B cell (primary cell): ENCODE measurements at regions not wholly inside any gene's neighbourhood (a gene's known extent, or its start where the extent isn't known, plus 50 kb on each side); places are given as distances from the start of the nearest gene placed in this dataset.
"Not testable (repeated sequence)": the region's sequence is repeated elsewhere in the genome, so short reads cannot be mapped to it uniquely, and the experiment has no call there.

Experiments used
- ATAC-seq: fragments of 200-7000 bp; cut with Tn5 transposase; one replicate; pipeline ENCODE4 v1.10.0; 2021; ENCODE audit warnings: low read depth, mild to moderate bottlenecking, moderate number of reproducible peaks, moderate library complexity
- CTCF ChIA-PET: fragments of 350-600 bp; sonication (Branson Sonifier 250); formaldehyde crosslinking; loops from one replicate; lab custom pipeline; 2021; ENCODE audit warnings: antibody characterized with exemption, inconsistent platforms; lab: Charles Lee
- POLR2A ChIA-PET: fragments of 350-600 bp; sonication (Branson Sonifier 250); formaldehyde crosslinking; loops from one replicate; lab custom pipeline; 2021; ENCODE audit warnings: antibody characterized with exemption; lab: Charles Lee
- DNase-seq: peaks from one replicate; pipeline ENCODE4 v3.0.0; 2013
- H2AFZ ChIP-seq: 2 replicates; pipeline ENCODE4 v1.6.1; 2012; ENCODE audit warnings: mild to moderate bottlenecking, low read depth, low read length; ENCODE audit not compliant: insufficient read depth, poor library complexity, severe bottlenecking
- H3K27ac ChIP-seq, 2 donors: 1 replicate in 1 of 2; 2 replicates in 1 of 2; pipeline ENCODE4 v1.5.1; 2012 to 2013; ENCODE audit warnings: low read length in 2 of 2, mild to moderate bottlenecking in 2 of 2, moderate library complexity in 1 of 2
- H3K27me3 ChIP-seq, 4 experiments: fragments of 200-600 bp in 1 of 4; sonication (generic) in 1 of 4; replicated peaks in 1 of 4; 1 replicate in 2 of 4; 2 replicates in 2 of 4; pipeline versions ENCODE4 v1.6.1 to v1.7.0; 2013 to 2016; ENCODE audit warnings: low read length in 3 of 4, mild to moderate bottlenecking in 2 of 4, mixed read lengths in 1 of 4, moderate library complexity in 1 of 4; ENCODE audit not compliant: insufficient read depth in 4 of 4, control insufficient read depth in 3 of 4; ENCODE audit errors: control extremely low read depth in 1 of 4
- H3K36me3 ChIP-seq, 2 experiments: replicated peaks in 1 of 2; 1 replicate in 1 of 2; 2 replicates in 1 of 2; pipeline versions ENCODE4 v1.6.1 to v1.7.1; 2013; ENCODE audit warnings: low read length in 1 of 2; ENCODE audit not compliant: insufficient read depth in 2 of 2, control insufficient read depth in 1 of 2; ENCODE audit errors: control extremely low read depth in 1 of 2, extremely low read depth in 1 of 2
- H3K4me1 ChIP-seq, 2 donors: fragments of 200-600 bp in 1 of 2; sonication (generic) in 1 of 2; 1 replicate in 1 of 2; 2 replicates in 1 of 2; pipeline versions ENCODE4 v1.5.1 to v1.6.1; 2013 to 2017; ENCODE audit warnings: low read length in 2 of 2; ENCODE audit not compliant: control insufficient read depth in 2 of 2, insufficient read depth in 2 of 2
- H3K4me2 ChIP-seq: replicated peaks from 2 replicates; pipeline ENCODE3; 2012; ENCODE audit warnings: mild to moderate bottlenecking, low read depth, low read length; ENCODE audit not compliant: poor library complexity, severe bottlenecking
- H3K4me3 ChIP-seq, 5 experiments: fragments of 200-600 bp in 1 of 5; sonication (generic) in 1 of 5; 1 replicate in 3 of 5; 2 replicates in 2 of 5; pipeline versions ENCODE4 v1.5.1 to v1.7.0; 2011 to 2016; ENCODE audit warnings: low read length in 4 of 5, mild to moderate bottlenecking in 4 of 5, low read depth in 2 of 5, control low read depth in 1 of 5, moderate library complexity in 1 of 5; ENCODE audit not compliant: insufficient read depth in 1 of 5; ENCODE audit errors: control extremely low read depth in 1 of 5, extremely low read depth in 1 of 5
- H3K79me2 ChIP-seq: fragments of 200-600 bp; sonication (generic); one replicate; pipeline ENCODE4 v1.6.0; 2016; ENCODE audit warnings: low read length; ENCODE audit not compliant: control insufficient read depth, insufficient read depth
- H3K9ac ChIP-seq: fragments of 200-600 bp; sonication (generic); 2 replicates; pipeline ENCODE4 v1.6.1; 2017; ENCODE audit warnings: mild to moderate bottlenecking, low read length, moderate library complexity
- H3K9me3 ChIP-seq, 3 donors: one replicate each; pipeline versions ENCODE4 v1.6.1 to v1.7.1; 2013; ENCODE audit warnings: low read length in 2 of 3; ENCODE audit not compliant: control insufficient read depth in 2 of 3, insufficient read depth in 1 of 3; ENCODE audit errors: control extremely low read depth in 1 of 3
- H4K20me1 ChIP-seq: 2 replicates; pipeline ENCODE4 v1.6.0; 2012; ENCODE audit warnings: mild to moderate bottlenecking, low read length; ENCODE audit not compliant: insufficient read depth, control insufficient read depth, poor library complexity, severe bottlenecking
- H3K27ac Mint-ChIP-seq: one replicate; pipeline ENCODE4 v1.8.0; 2021; ENCODE audit warnings: mixed read lengths
- H3K27me3 Mint-ChIP-seq: one replicate; pipeline ENCODE4 v1.8.0; 2021; ENCODE audit warnings: mixed read lengths
- H3K4me1 Mint-ChIP-seq: one replicate; pipeline ENCODE4 v1.8.0; 2021; ENCODE audit warnings: mixed read lengths
- H3K4me3 Mint-ChIP-seq: one replicate; pipeline ENCODE4 v1.8.0; 2021; ENCODE audit warnings: mixed read lengths
- H3K9me3 Mint-ChIP-seq: one replicate; pipeline ENCODE4 v1.8.0; 2022; ENCODE audit warnings: mixed read lengths; ENCODE audit not compliant: insufficient read depth
- WGBS: methylation state at CpG from one replicate; pipeline ENCODE4 v1.1.5; 2013; ENCODE audit warnings: missing lambda C conversion rate; ENCODE audit not compliant: insufficient coverage; 5-methylcytosine and 5-hydroxymethylcytosine counted together
- intact Hi-C: fragments of 100-400 bp; cut with micrococcal nuclease; formaldehyde crosslinking; loops from one replicate; pipeline ENCODE4 v1.10.0; 2022

DNA sequence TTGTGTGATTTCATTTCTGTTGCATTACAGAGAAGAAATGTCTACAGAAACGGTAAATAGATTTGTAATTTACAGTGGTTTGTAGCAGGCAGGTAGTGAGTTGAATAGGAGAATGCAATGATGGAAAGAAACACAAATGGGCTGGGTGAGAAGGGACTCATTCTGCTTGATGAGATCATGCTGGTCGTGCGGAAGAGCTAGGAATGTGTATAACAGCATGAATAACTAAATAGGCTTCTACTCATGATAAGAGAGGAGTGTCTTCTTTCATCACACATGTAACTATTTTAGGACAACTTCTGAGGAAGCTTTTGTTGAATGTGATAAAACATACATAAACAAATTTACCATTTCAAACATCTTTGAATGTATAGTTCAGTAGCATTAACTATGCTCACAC, 113.0 kb upstream of the HSFY1 start:
- DNase-seq, H3K4me2 ChIP-seq, POLR2A ChIA-PET, H3K27me3 Mint-ChIP-seq, H2AFZ ChIP-seq, intact Hi-C loops, H3K4me3 ChIP-seq, H3K27ac ChIP-seq, H3K36me3 ChIP-seq, H3K27me3 ChIP-seq, H4K20me1 ChIP-seq, H3K27ac Mint-ChIP-seq, H3K9me3 Mint-ChIP-seq, CTCF ChIA-PET, H3K4me3 Mint-ChIP-seq, ATAC-seq, H3K79me2 ChIP-seq, H3K9me3 ChIP-seq, H3K4me1 Mint-ChIP-seq, H3K4me1 ChIP-seq, H3K9ac ChIP-seq: not testable (repeated sequence)
- WGBS = no CpG with 5 or more reads among the region's 3 CpGs

DNA sequence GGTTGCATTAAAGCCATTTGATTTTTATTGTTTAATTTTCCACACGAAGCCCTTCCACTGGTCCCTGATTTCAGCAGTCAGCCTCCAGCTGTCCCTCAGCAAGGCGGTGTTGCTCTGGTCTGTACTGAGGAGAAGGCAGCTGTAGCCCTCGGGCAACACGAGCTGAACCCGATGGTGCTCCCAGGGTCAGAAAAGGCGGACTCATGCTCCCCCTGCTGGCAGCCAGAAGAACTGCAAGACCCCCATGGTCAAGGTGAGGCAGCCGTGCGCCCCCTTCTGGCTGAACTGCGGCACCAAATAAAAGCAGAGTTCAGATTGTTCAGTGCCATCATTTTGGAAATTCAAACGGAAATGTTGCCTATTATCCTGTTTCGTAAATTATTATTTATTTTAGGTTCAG, 100.7 kb upstream of the HSFY1 start:
- H3K4me1 Mint-ChIP-seq, H3K9me3 Mint-ChIP-seq, H3K27ac ChIP-seq, H3K4me2 ChIP-seq, POLR2A ChIA-PET, H2AFZ ChIP-seq, DNase-seq, H3K27me3 Mint-ChIP-seq, H3K36me3 ChIP-seq, H3K9me3 ChIP-seq, H3K4me3 Mint-ChIP-seq, CTCF ChIA-PET, H3K4me3 ChIP-seq, H3K27ac Mint-ChIP-seq, H3K79me2 ChIP-seq, intact Hi-C loops, H3K9ac ChIP-seq, H3K4me1 ChIP-seq, H3K27me3 ChIP-seq, H4K20me1 ChIP-seq: not testable (repeated sequence)
- no CpG with 5 or more reads among the region's 11 CpGs for WGBS
- ATAC-seq = peak; percentile 49

DNA sequence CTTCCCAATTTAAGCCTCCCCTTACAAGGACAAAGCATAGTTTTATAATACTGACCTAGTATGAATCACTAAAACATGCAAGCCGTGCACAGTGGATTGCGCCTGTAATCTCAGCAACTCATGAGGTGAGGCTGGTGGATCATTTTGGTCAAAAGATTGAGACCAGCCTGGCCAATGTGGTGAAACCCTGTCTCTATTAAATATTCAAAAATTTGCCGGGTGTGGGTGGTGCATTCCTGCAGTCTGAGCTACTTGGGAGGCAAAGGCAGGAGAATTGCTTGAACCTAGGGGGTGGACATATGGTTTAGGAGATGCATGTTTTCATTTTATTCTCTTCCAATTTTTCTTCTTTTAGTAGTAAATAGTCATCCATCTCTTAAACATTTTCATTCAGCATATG, 93.7 kb upstream of the HSFY1 start:
- H3K27ac ChIP-seq, intact Hi-C loops, H3K27me3 ChIP-seq, H3K4me3 ChIP-seq, H4K20me1 ChIP-seq, H3K4me1 Mint-ChIP-seq, CTCF ChIA-PET, H3K27me3 Mint-ChIP-seq, H3K27ac Mint-ChIP-seq, H3K9me3 ChIP-seq, H3K4me2 ChIP-seq, H3K79me2 ChIP-seq, H3K36me3 ChIP-seq, H3K9me3 Mint-ChIP-seq, ATAC-seq, H3K4me1 ChIP-seq, DNase-seq, H2AFZ ChIP-seq, POLR2A ChIA-PET, H3K4me3 Mint-ChIP-seq, H3K9ac ChIP-seq: not testable (repeated sequence)
- no CpG with 5 or more reads among the region's 3 CpGs for WGBS

GRCh38 chrY:18459136-18459535, 87.4 kb upstream of the HSFY1 start:
- H3K4me3 Mint-ChIP-seq, H3K27me3 Mint-ChIP-seq, POLR2A ChIA-PET, H3K9me3 ChIP-seq, intact Hi-C loops, H3K4me1 ChIP-seq, H2AFZ ChIP-seq, H3K27me3 ChIP-seq, H3K4me1 Mint-ChIP-seq, ATAC-seq, CTCF ChIA-PET, H4K20me1 ChIP-seq, H3K9me3 Mint-ChIP-seq, H3K27ac ChIP-seq, H3K4me2 ChIP-seq, H3K9ac ChIP-seq, H3K36me3 ChIP-seq, H3K4me3 ChIP-seq, H3K27ac Mint-ChIP-seq, H3K79me2 ChIP-seq, DNase-seq: not testable (repeated sequence)
- no CpG with 5 or more reads among the region's 3 CpGs for WGBS
